Gastroesophageal sphincter (tissue), 3 donors: ENCODE measurements at regions not wholly inside any gene's neighbourhood (a gene's known extent, or its start where the extent isn't known, plus 50 kb on each side); places are given as distances from the start of the nearest gene placed in this dataset.

Experiments used
- POLR2A ChIP-seq, 2 donors: fragments of 450-650 bp; IDR thresholded peaks; one replicate each; pipeline ENCODE4 v1.6.1; 2017; ENCODE audit warnings: antibody characterized with exemption in 2 of 2, mild to moderate bottlenecking in 2 of 2, moderate library complexity in 1 of 2
- TF ChIP-seq, protein P1 (sequence below), 4 experiments: fragments of 200-600 bp in 2 of 4; fragments of 450-650 bp in 2 of 4; sonication (generic) in 1 of 4; IDR thresholded peaks; one replicate each; pipeline ENCODE4 v1.5.1; 2017 to 2019; ENCODE audit warnings: antibody characterized with exemption in 4 of 4, mild to moderate bottlenecking in 2 of 4, moderate library complexity in 2 of 4

DNA sequence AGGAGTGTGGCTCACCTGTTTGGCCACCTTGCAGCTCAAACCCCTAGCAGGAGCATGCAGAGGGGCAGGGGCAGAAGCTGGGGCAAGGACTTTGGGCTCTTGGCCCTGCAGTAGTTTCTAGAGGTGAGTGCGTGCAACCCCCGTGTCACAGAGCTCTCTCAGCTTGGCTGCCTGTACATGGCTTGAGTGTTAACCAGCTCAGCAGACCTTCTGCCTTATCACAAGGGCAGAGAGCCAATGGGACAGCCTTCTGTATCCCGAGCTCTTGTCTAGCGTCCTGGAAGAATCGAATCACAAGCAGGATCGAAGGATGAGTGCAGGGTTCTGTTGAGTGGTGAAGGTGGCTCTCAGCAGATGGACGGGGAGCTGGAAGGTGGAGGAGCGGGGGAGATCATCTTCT is 120.3 kb upstream of the TMEM18 start:
- no peak for TF ChIP-seq POLR2A (IDR thresholded peaks at IDR 0.05)
- TF ChIP-seq, protein P1, sequence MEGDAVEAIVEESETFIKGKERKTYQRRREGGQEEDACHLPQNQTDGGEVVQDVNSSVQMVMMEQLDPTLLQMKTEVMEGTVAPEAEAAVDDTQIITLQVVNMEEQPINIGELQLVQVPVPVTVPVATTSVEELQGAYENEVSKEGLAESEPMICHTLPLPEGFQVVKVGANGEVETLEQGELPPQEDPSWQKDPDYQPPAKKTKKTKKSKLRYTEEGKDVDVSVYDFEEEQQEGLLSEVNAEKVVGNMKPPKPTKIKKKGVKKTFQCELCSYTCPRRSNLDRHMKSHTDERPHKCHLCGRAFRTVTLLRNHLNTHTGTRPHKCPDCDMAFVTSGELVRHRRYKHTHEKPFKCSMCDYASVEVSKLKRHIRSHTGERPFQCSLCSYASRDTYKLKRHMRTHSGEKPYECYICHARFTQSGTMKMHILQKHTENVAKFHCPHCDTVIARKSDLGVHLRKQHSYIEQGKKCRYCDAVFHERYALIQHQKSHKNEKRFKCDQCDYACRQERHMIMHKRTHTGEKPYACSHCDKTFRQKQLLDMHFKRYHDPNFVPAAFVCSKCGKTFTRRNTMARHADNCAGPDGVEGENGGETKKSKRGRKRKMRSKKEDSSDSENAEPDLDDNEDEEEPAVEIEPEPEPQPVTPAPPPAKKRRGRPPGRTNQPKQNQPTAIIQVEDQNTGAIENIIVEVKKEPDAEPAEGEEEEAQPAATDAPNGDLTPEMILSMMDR (IDR thresholded peaks at IDR 0.05): no peak
